ENCODE measurements at regions not wholly inside any gene's neighbourhood (a gene's known extent, or its start where the extent isn't known, plus 50 kb on each side); places are given as distances from the start of the nearest gene placed in this dataset.

GRCh38 chr4:18735740-18736268 lies 714.2 kb upstream of the LCORL start:
- no peak for TF ChIP-seq SRF (IDR thresholded peaks at IDR 0.05; ENCODE audit: low read depth in 2 of 2, low read length in 2 of 2)
- TF ChIP-seq MAX (IDR thresholded peaks at IDR 0.05; ENCODE audit: low read depth, low read length) = no peak
- no peak for TF ChIP-seq ZZZ3 (IDR thresholded peaks at IDR 0.05; ENCODE audit: control insufficient read depth, insufficient read length, low read depth)
- no peak for TF ChIP-seq RBBP5 (conservative IDR thresholded peaks at IDR 0.05)
- TF ChIP-seq TAF1 (IDR thresholded peaks at IDR 0.05; ENCODE audit: borderline replicate concordance, low read depth, low read length) = no peak
- no peak for TF ChIP-seq CTCF (IDR thresholded peaks at IDR 0.05 in 2 of 3, conservative IDR thresholded peaks at IDR 0.05 in 1 of 3; ENCODE audit: control insufficient read depth in 2 of 3, extremely low read depth in 1 of 3, insufficient read depth in 1 of 3, low read depth in 3 of 3, low read length in 3 of 3)
- TF ChIP-seq NFYB (IDR thresholded peaks at IDR 0.05; ENCODE audit: insufficient read depth, low read depth, low read length) = no peak
- no peak for TF ChIP-seq POLR2A (IDR thresholded peaks at IDR 0.05; ENCODE audit: low read depth, low read length)
- TF ChIP-seq SUZ12 (IDR thresholded peaks at IDR 0.05; ENCODE audit: unreplicated experiment) = no peak
- no peak for TF ChIP-seq REST (IDR thresholded peaks at IDR 0.05; ENCODE audit: low read depth, low read length)
- TF ChIP-seq POLR2AphosphoS5 (IDR thresholded peaks at IDR 0.05; ENCODE audit: low read length) = no peak
- no peak for TF ChIP-seq ATF2 (IDR thresholded peaks at IDR 0.05; ENCODE audit: low read length)

Measured in GM12878 (cell line).